SK-N-MC (cell line): ENCODE measurements at regions not wholly inside any gene's neighbourhood (a gene's known extent, or its start where the extent isn't known, plus 50 kb on each side); places are given as distances from the start of the nearest gene placed in this dataset.

Source experiments
- EZH2 ChIP-seq: fragments of 200-600 bp; sonication (generic); IDR thresholded peaks from one replicate; pipeline ENCODE4 v1.6.1; 2017; ENCODE audit warnings: antibody characterized with exemption
- POLR2AphosphoS5 ChIP-seq: IDR thresholded peaks from 2 replicates; pipeline ENCODE4 v1.6.1; 2012; ENCODE audit warnings: mild to moderate bottlenecking, low read depth, low read length, borderline replicate concordance

DNA sequence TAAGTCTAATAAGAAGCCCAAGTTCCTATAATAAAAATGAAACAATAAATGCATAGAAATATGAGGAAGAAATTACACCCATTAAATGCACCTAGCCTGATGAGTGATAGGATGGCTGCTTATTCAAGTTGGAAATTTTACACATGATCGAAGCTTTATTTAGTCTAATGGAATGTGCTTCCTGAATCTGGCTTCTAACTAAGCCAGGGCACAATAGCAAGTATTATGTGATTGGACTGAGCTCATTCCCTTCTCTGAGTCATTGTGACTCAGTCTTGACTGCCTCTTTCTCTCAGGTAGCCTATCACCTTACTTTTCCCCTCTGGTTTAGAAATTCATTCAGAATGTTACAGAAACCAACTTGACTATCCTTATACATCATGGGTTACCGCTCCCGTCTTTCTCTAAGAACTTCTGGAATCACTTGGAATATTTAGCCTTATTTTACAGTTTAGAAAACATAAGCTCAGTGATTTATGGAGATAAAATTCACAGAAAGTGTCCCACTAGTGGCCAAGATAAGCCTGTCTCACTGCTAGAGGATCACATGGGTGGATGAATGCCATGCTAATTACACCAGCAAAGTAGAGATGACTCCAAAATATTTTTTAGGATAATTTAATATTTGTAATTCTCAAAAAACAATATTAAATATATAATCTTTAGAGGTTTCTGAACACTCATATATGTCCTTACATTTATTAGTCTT, 505.3 kb upstream of the JAG1 start:
- TF ChIP-seq EZH2, result no peak
- no peak for TF ChIP-seq POLR2AphosphoS5
